ENCODE measurements at regions not wholly inside any gene's neighbourhood (a gene's known extent, or its start where the extent isn't known, plus 50 kb on each side); places are given as distances from the start of the nearest gene placed in this dataset.

- no peak for TF ChIP-seq ELF1 (IDR thresholded peaks at IDR 0.05)
- TF ChIP-seq CTCF (IDR thresholded peaks at IDR 0.05): no peak
- no peak for TF ChIP-seq CHD2 (IDR thresholded peaks at IDR 0.05; ENCODE audit: low read length, partially characterized antibody)
- TF ChIP-seq REST (IDR thresholded peaks at IDR 0.05; ENCODE audit: low read depth, low read length): no peak
- TF ChIP-seq NFIC (IDR thresholded peaks at IDR 0.05; ENCODE audit: borderline replicate concordance): no peak
- TF ChIP-seq PBX3 (IDR thresholded peaks at IDR 0.05): no peak
- TF ChIP-seq USF1 (IDR thresholded peaks at IDR 0.05; ENCODE audit: borderline replicate concordance, low read depth): no peak
- no peak for TF ChIP-seq EZH2phosphoT487 (IDR thresholded peaks at IDR 0.05; ENCODE audit: borderline replicate concordance, low read depth)
Measured at GRCh38 chr1:232510367-232511110, 119.4 kb downstream of the SIPA1L2 start.

Measured in SK-N-SH (cell line).